ENCODE measurements at regions not wholly inside any gene's neighbourhood (a gene's known extent, or its start where the extent isn't known, plus 50 kb on each side); places are given as distances from the start of the nearest gene placed in this dataset.

DNA sequence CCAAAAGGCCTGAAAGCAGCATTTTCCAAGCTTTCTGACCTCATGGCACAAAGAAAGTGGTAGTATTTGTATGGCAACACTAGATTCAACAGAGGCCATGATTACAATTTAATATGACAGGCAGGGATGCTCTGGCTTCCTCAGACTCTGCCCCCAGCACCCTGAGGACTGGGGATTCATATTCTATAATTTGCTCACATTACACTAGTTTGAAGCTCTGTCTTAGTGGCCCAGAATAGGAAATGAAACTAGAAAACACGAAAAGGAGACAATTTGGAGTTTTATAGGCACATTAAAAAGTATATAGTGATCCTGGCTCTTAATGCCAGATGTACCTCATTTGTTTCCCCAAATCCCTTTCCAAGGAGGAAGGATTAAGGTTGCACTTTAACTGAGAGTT, 173.0 kb upstream of the STK17B start:
- Mint-ChIP-seq H3K9me3 (ENCODE audit: unreplicated experiment) (no peaks in the 10 kb centered on the region), H3K36me3 (ENCODE audit: unreplicated experiment) (peaks cover 3% of the 10 kb centered on the region), H3K27me3 (ENCODE audit: unreplicated experiment) (no peaks in the 10 kb centered on the region), H3K27ac (ENCODE audit: unreplicated experiment) (no peak overlapping the region), H3K4me1 (ENCODE audit: unreplicated experiment) (no peaks in the 10 kb centered on the region), H3K4me3 (ENCODE audit: unreplicated experiment) (no peak overlapping the region)
- DNase-seq (ENCODE audit: extremely low spot score, unreplicated experiment): no peak
- TF ChIP-seq, protein P1, sequence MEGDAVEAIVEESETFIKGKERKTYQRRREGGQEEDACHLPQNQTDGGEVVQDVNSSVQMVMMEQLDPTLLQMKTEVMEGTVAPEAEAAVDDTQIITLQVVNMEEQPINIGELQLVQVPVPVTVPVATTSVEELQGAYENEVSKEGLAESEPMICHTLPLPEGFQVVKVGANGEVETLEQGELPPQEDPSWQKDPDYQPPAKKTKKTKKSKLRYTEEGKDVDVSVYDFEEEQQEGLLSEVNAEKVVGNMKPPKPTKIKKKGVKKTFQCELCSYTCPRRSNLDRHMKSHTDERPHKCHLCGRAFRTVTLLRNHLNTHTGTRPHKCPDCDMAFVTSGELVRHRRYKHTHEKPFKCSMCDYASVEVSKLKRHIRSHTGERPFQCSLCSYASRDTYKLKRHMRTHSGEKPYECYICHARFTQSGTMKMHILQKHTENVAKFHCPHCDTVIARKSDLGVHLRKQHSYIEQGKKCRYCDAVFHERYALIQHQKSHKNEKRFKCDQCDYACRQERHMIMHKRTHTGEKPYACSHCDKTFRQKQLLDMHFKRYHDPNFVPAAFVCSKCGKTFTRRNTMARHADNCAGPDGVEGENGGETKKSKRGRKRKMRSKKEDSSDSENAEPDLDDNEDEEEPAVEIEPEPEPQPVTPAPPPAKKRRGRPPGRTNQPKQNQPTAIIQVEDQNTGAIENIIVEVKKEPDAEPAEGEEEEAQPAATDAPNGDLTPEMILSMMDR (IDR thresholded peaks at IDR 0.05): no peak

DNA sequence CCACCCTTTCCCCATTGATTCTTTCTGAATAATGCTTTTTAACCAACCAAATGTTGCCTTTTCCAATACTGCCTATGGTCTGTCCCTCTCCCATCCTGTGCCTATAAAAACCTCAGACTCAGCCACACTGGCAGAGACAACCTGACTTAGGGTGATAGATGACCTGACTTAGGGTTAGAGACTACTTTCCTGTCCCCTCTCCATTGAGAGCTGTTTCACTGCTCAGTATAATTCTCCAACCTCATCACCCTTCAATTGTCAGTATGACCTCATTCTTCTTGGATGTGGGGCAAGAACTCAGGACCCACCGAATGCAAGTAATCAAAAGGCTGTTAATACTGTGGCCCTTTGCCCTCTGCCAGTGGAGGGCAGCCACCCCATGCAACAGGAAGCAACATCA, 182.3 kb upstream of the STK17B start:
- TF ChIP-seq, protein P1 (IDR thresholded peaks at IDR 0.05): no peak
- no peak for DNase-seq (ENCODE audit: extremely low spot score, unreplicated experiment)
- Mint-ChIP-seq H3K9me3 (ENCODE audit: unreplicated experiment) (no peaks in the 10 kb centered on the region), H3K27ac (ENCODE audit: unreplicated experiment) (no peak overlapping the region), H3K36me3 (ENCODE audit: unreplicated experiment) (no peaks in the 10 kb centered on the region), H3K4me3 (ENCODE audit: unreplicated experiment) (no peak overlapping the region), H3K4me1 (ENCODE audit: unreplicated experiment) (peaks cover 7% of the 10 kb centered on the region), H3K27me3 (ENCODE audit: unreplicated experiment) (no peaks in the 10 kb centered on the region)

DNA sequence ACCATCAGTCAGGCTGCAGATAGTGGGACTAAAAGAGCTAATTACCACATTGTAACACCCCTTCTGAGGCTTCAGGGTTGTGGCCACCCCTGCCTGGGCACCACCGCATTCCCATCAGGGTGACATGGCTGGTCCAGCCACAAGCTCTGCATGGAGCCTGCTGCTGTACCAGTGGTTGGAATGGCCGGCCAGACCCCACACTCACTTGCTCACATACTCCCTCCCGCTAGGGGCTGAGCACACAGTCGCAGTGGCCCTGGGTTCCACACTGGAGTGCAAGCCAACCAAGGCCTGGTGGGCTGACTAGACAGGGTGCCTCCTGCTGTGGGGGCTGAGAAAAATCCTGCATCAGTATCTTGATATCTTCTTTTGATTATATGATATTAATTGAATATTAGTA, 182.8 kb upstream of the STK17B start:
- Mint-ChIP-seq H3K27ac (ENCODE audit: unreplicated experiment) (no peak overlapping the region), H3K36me3 (ENCODE audit: unreplicated experiment) (peaks cover 1% of the 10 kb centered on the region), H3K9me3 (ENCODE audit: unreplicated experiment) (no peaks in the 10 kb centered on the region), H3K27me3 (ENCODE audit: unreplicated experiment) (no peaks in the 10 kb centered on the region), H3K4me1 (ENCODE audit: unreplicated experiment) (peaks cover 7% of the 10 kb centered on the region), H3K4me3 (ENCODE audit: unreplicated experiment) (no peak overlapping the region)
- TF ChIP-seq, protein P1 (IDR thresholded peaks at IDR 0.05): no peak
- no peak for DNase-seq (ENCODE audit: extremely low spot score, unreplicated experiment)

DNA sequence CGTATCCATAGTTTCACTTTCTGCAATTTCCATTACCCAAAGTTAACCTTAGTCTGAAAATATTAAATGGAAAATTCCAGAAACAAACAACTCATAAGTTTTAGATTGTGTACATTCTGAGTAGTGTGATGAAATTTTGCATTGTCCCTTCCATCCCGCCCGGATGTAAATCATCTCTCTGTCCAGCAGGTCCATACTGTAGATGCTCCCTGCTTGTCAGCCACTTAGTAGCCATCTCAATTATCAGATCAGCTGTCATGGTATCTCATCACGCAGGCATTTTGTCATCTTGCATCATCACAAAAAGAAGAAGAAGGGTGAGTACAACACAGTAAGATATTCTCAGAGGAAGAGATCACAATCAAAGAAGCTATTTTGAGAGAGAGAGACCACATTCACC, 185.0 kb upstream of the STK17B start:
- TF ChIP-seq, protein P1 (IDR thresholded peaks at IDR 0.05): no peak
- Mint-ChIP-seq H3K36me3 (ENCODE audit: unreplicated experiment) (peaks cover 1% of the 10 kb centered on the region), H3K9me3 (ENCODE audit: unreplicated experiment) (no peaks in the 10 kb centered on the region), H3K27me3 (ENCODE audit: unreplicated experiment) (no peaks in the 10 kb centered on the region), H3K4me3 (ENCODE audit: unreplicated experiment) (no peak overlapping the region), H3K27ac (ENCODE audit: unreplicated experiment) (no peak overlapping the region), H3K4me1 (ENCODE audit: unreplicated experiment) (peaks cover 4% of the 10 kb centered on the region)
- no peak for DNase-seq (ENCODE audit: extremely low spot score, unreplicated experiment)

DNA sequence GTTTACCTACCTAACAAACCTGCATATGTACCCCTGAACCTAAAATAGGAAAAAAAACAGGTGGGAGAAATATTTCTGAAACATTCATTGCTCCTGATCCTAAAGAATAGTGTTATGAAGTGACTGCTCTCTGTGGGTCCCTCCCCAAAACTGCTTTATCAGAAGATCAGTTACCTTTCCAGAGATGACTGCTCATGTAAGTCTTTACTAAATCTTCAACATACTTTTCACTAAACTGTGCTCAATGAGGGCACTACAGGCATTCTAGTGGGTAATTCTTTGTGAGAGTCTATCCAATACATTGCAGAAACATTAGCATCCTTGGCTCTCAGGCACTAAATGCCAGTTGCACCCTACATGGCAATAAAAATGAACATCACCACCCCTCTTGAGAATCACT, 189.3 kb upstream of the STK17B start:
- H3K4me1 Mint-ChIP-seq (ENCODE audit: unreplicated experiment): peaks cover 6% of the 10 kb centered on the region
- no peaks in the 10 kb centered on the region for H3K27me3 Mint-ChIP-seq (ENCODE audit: unreplicated experiment)
- no peak overlapping the region for H3K27ac Mint-ChIP-seq (ENCODE audit: unreplicated experiment)
- no peak for DNase-seq (ENCODE audit: extremely low spot score, unreplicated experiment)
- no peaks in the 10 kb centered on the region for H3K9me3 Mint-ChIP-seq (ENCODE audit: unreplicated experiment)
- no peak overlapping the region for H3K4me3 Mint-ChIP-seq (ENCODE audit: unreplicated experiment)
- TF ChIP-seq, protein P1 (IDR thresholded peaks at IDR 0.05): no peak
- peaks cover 1% of the 10 kb centered on the region for H3K36me3 Mint-ChIP-seq (ENCODE audit: unreplicated experiment)
